Pancreas (tissue), 10 donors: ENCODE measurements at regions not wholly inside any gene's neighbourhood (a gene's known extent, or its start where the extent isn't known, plus 50 kb on each side); places are given as distances from the start of the nearest gene placed in this dataset.

Source experiments
- ATAC-seq, 4 donors: fragments of 200-7000 bp; cut with Tn5 transposase; one replicate each; pipeline versions ENCODE4 v1.8.0 to v1.9.1; 2020; ENCODE audit warnings: mild to moderate bottlenecking in 4 of 4, moderate library complexity in 4 of 4
- DNase-seq, 6 donors: peaks; one replicate each; pipeline ENCODE4 v3.0.0-alpha.2; 2020
- FAIRE-seq: peaks from 2 replicates; lab custom pipeline; 2012; peaks lifted over from hg19 to GRCh38; lab: Jason Lieb, UNC
- H3K27ac ChIP-seq, 4 donors: fragments of 200-600 bp; sonication (generic); 1 replicate in 3 of 4; 2 replicates in 1 of 4; pipeline versions ENCODE4 v1.5.0 to v1.8.0; 2020
- H3K27me3 ChIP-seq, 4 donors: fragments of 200-600 bp; one replicate each; pipeline ENCODE4 v1.8.0; 2021
- H3K36me3 ChIP-seq, 3 donors: fragments of 200-600 bp; sonication (generic) in 1 of 3; one replicate each; pipeline versions ENCODE4 v1.5.0 to v1.8.0; 2020 to 2021
- H3K4me1 ChIP-seq, 3 donors: fragments of 200-600 bp; one replicate each; pipeline ENCODE4 v1.8.0; 2021
- H3K4me3 ChIP-seq, 4 donors: fragments of 200-600 bp; sonication (generic) in 2 of 4; one replicate each; pipeline versions ENCODE4 v1.5.0 to v1.8.0; 2020 to 2021
- H3K9me3 ChIP-seq, 4 donors: fragments of 200-600 bp; one replicate each; pipeline ENCODE4 v1.8.0; 2021
- CTCF ChIP-seq, 4 donors: fragments of 200-600 bp; sonication (generic) in 3 of 4; IDR thresholded peaks; one replicate each; pipeline versions ENCODE4 v1.5.0 to v1.8.0; 2021; ENCODE audit warnings: antibody characterized with exemption in 4 of 4
- WGBS, 2 donors: extraction: QIAGEN DNeasy Blood & Tissue Kit; methylation state at CpG; one replicate each; pipeline ENCODE4 v1.1.7; 2013; 5-methylcytosine and 5-hydroxymethylcytosine counted together
- intact Hi-C, 3 donors: fragments of 100-400 bp; cut with DNase I; formaldehyde crosslinking; loops; one replicate each; pipeline versions ENCODE4 v1.11.1 to v1.14.2; 2022
- donor health status: healthy with polysubstance abuse.
- donor health status: DM: no; HTN: no; CAD: no; lungs with moderate emphysema.
- donor health status: DM: no; HTN: no; CAD: no.
- donor health status: control.
- donor health status: control.
- donor health status: Bipolar disorder and iron deficiency.
- donor health status: DM: yes; HTN: yes; CAD: no.
- donor health status: DM: no; HTN: no; CAD: no.
- donor health status: DM: no; HTN: no; CAD: no.
- donor health status: DM: yes; HTN: yes; CAD: no.

DNA sequence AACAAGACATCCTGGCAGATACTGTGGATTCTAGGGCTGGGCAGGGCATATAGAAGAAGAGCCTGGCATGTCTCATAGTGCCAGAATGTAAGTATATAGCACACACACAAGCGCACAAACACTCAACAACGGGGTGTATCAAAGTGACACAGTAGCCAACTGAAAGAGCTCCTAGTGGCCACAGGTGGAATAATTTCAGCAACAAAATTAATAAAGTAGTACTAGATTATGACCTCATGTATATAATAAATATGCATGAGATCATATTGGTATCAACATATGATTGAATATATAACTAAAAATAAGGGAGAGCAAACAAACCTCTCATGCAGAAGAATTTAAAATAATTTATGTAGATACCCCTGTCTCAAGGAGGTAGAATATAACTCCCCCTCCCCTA is 72.4 kb upstream of the CXCL12 start:
- 74 to 90% methylated on average over 2 of the region's 2 CpGs for whole genome bisulfite sequencing, 2 donors

GRCh38 chr10:44458671-44459413 is 73.9 kb upstream of the CXCL12 start:
- FAIRE-seq: no peak
- intact Hi-C loops: no loop called here
- peaks cover 0 to 3% (median 0%) of the 10 kb centered on the region in 4 donors for H3K27me3 ChIP-seq

More for the DNA sequence above, 72.4 kb upstream of the CXCL12 start:
- no peak for FAIRE-seq
- Histone ChIP-seq H3K4me3 (no peak overlapping the region), H3K4me1 (no peaks in the 10 kb centered on the region), H3K36me3 (no peaks in the 10 kb centered on the region), H3K9me3 (no peaks in the 10 kb centered on the region), H3K27me3 (peaks cover 0 to 3% (median 0%) of the 10 kb centered on the region in 4 donors), H3K27ac (no peak overlapping the region)
- no peak for ATAC-seq
- TF ChIP-seq CTCF (IDR thresholded peaks at IDR 0.05): no peak
- DNase-seq: no peak
- intact Hi-C loops: no loop called here

GRCh38 chr10:44459671-44460070 is 74.8 kb upstream of the CXCL12 start:
- Histone ChIP-seq H3K4me3 (no peak overlapping the region), H3K27me3 (peaks cover 0 to 3% (median 0%) of the 10 kb centered on the region in 4 donors), H3K27ac (no peak overlapping the region), H3K4me1 (no peaks in the 10 kb centered on the region), H3K36me3 (no peaks in the 10 kb centered on the region), H3K9me3 (no peaks in the 10 kb centered on the region)
- ATAC-seq (no peak), DNase-seq (no peak), FAIRE-seq (no peak)
- WGBS, 2 donors: 76 to 77% methylated on average over 2 of the region's 2 CpGs
- intact Hi-C loops: no loop called here
- TF ChIP-seq CTCF (IDR thresholded peaks at IDR 0.05): no peak

More at GRCh38 chr10:44458671-44459413, 73.9 kb upstream of the CXCL12 start:
- DNase-seq: no peak
- no peak for TF ChIP-seq CTCF (IDR thresholded peaks at IDR 0.05)
- WGBS, 2 donors: 83 to 84% methylated on average over 7 of the region's 7 CpGs
- Histone ChIP-seq H3K36me3 (no peaks in the 10 kb centered on the region), H3K27ac (no peak overlapping the region), H3K4me3 (no peak overlapping the region), H3K4me1 (no peaks in the 10 kb centered on the region), H3K9me3 (no peaks in the 10 kb centered on the region)
- ATAC-seq: peak in 1 of 4 donors; percentile 25

- H3K4me1 ChIP-seq: no peaks in the 10 kb centered on the region
- H3K27me3 ChIP-seq: peaks cover 0 to 3% (median 0%) of the 10 kb centered on the region in 4 donors
- H3K36me3 ChIP-seq: no peaks in the 10 kb centered on the region
- no peaks in the 10 kb centered on the region for H3K9me3 ChIP-seq
- DNase-seq (no peak), FAIRE-seq (no peak), ATAC-seq (no peak)
- WGBS, 2 donors: 89 to 94% methylated on average over 1 of the region's 1 CpG
- intact Hi-C loops: no loop called here
- no peak overlapping the region for H3K4me3 ChIP-seq
- TF ChIP-seq CTCF (IDR thresholded peaks at IDR 0.05): no peak
- H3K27ac ChIP-seq: no peak overlapping the region
Observed at GRCh38 chr10:44460416-44460815, 75.5 kb upstream of the CXCL12 start.

DNA sequence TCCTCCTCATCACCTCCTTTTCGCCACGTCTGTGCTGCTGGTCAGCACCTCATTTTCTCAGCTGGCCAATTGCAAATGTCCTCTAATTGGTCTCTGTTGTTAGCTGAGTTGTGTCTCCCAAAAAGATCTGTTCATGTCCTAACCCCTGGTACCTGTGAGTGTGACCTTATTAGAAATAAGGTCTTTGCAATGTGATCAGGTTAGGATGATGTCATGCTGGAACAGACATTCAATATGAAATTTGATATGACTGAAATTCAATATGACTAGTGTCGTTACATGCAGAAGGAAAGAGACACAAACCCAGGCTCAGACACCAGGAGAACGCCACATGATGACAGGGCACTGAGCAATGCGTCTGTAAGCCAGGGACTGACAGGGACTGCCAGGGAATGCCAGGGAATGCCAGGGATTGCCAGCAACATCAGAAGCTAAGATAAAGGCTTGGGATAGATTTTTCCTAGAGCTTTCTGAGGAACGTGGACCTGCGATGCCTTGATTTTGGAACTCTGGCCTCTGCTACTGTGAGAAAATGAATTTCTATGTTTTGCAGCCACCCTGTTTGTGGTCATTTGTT is 77.5 kb upstream of the CXCL12 start:
- ATAC-seq (no peak), DNase-seq (no peak), FAIRE-seq (no peak)
- no peaks in the 10 kb centered on the region for H3K9me3 ChIP-seq
- no peak overlapping the region for H3K4me3 ChIP-seq
- no peak for TF ChIP-seq CTCF (IDR thresholded peaks at IDR 0.05)
- intact Hi-C loops: no loop called here
- H3K27me3 ChIP-seq: peaks cover 0 to under 1% (median 0%) of the 10 kb centered on the region in 4 donors
- WGBS, 2 donors: 54 to 57% methylated on average over 7 of the region's 7 CpGs
- no peak overlapping the region for H3K27ac ChIP-seq
- H3K4me1 ChIP-seq: no peaks in the 10 kb centered on the region
- no peaks in the 10 kb centered on the region for H3K36me3 ChIP-seq
